GM18508 (cell line): ENCODE measurements at regions not wholly inside any gene's neighbourhood (a gene's known extent, or its start where the extent isn't known, plus 50 kb on each side); places are given as distances from the start of the nearest gene placed in this dataset.
"Not testable (repeated sequence)": the region's sequence is repeated elsewhere in the genome, so short reads cannot be mapped to it uniquely, and the experiment has no call there.

Source experiments
- ATAC-seq: cut with Tn5 transposase; IDR thresholded peaks from one replicate; pipeline ENCODE4 v1.9.1; 2021; ENCODE audit warnings: moderate number of reproducible peaks; ENCODE audit not compliant: insufficient read depth, unreplicated experiment

- no peak for ATAC-seq
Measured at GRCh38 chr2:198659096-198659870, 798.5 kb downstream of the SATB2 start.

GRCh38 chr2:198657512-198658121 lies 800.1 kb downstream of the SATB2 start:
- no peak for ATAC-seq

- no peak for ATAC-seq
Measured at GRCh38 chr2:198656869-198657268, 800.9 kb downstream of the SATB2 start.

GRCh38 chr2:198654646-198655045 lies 803.1 kb downstream of the SATB2 start:
- ATAC-seq: no peak

GRCh38 chr2:198653311-198653710 lies 804.4 kb downstream of the SATB2 start:
- no peak for ATAC-seq

GRCh38 chr2:198652461-198652860 lies 805.3 kb downstream of the SATB2 start:
- no peak for ATAC-seq

- no peak for ATAC-seq
Measured at GRCh38 chr2:198645816-198646215, 811.9 kb downstream of the SATB2 start.

- no peak for ATAC-seq
Measured at GRCh38 chr2:198641161-198641560, 816.6 kb downstream of the SATB2 start.

- no peak for ATAC-seq
Measured at GRCh38 chr2:198640463-198640862, 817.3 kb downstream of the SATB2 start.

- no peak for ATAC-seq
Measured at GRCh38 chr2:198639580-198639979, 818.2 kb downstream of the SATB2 start.

GRCh38 chr2:198638577-198638976 lies 819.2 kb downstream of the SATB2 start:
- no peak for ATAC-seq

- ATAC-seq: no peak
Measured at GRCh38 chr2:198630384-198630783, 826.0 kb downstream of the PLCL1 start.

- no peak for ATAC-seq
Measured at GRCh38 chr2:198628596-198628995, 824.2 kb downstream of the PLCL1 start.

GRCh38 chr2:198622986-198623730 lies 818.8 kb downstream of the PLCL1 start:
- no peak for ATAC-seq

- ATAC-seq: no peak
Measured at GRCh38 chr2:198615972-198616371, 811.6 kb downstream of the PLCL1 start.

- no peak for ATAC-seq
Measured at GRCh38 chr2:198611201-198611600, 806.8 kb downstream of the PLCL1 start.

GRCh38 chr2:198604599-198604998 lies 800.2 kb downstream of the PLCL1 start:
- ATAC-seq: no peak

- ATAC-seq: not testable (repeated sequence)
Measured at GRCh38 chr2:198602986-198603385, 798.6 kb downstream of the PLCL1 start.

GRCh38 chr2:198597648-198598047 lies 793.3 kb downstream of the PLCL1 start:
- no peak for ATAC-seq

- no peak for ATAC-seq
Measured at GRCh38 chr2:198596985-198597384, 792.6 kb downstream of the PLCL1 start.

GRCh38 chr2:198595721-198596120 lies 791.3 kb downstream of the PLCL1 start:
- ATAC-seq: no peak
